HUDEP-2 (cell line): ENCODE measurements at regions not wholly inside any gene's neighbourhood (a gene's known extent, or its start where the extent isn't known, plus 50 kb on each side); places are given as distances from the start of the nearest gene placed in this dataset.

Experiments used
- DNase-seq, 76 experiments: peaks; one replicate each; lab custom pipeline; 2025; ENCODE audit not compliant: unreplicated experiment in 76 of 76; lab: John Stamatoyannopoulos, UW

DNA sequence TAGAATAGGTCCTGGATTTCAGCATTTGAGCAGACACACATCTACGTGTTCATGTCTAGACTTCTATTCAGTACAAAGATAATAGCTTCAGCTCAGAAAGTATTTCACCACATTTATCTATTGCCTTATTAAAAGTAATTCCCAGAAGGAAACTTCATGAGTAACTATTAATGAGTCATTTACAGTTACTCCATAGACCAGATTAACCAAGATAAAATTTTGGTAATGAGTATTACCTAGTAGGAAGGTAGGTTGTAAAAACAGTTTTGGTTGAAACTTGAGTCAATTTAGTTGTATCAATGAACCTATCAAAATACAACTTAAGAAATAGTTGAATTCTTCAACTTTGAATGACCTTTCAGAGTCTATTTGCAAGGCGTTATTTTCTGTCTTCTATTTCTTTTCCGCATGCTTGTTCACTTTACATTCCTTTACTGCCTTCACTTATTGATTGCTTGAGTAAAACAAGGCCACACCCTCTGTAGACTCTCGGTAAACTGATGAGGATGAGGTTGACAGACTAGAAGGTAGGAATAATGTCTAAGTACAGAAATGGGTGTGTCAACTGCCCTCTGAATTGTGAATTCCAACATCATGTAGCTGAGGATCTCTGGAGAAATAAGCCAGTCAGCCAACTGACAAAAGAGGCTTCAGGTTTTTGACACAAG, 1165.6 kb upstream of the ZEB2 start:
- DNase-seq: no peak

- DNase-seq: no peak
Measured at GRCh38 chr2:145682546-145683157, 1162.7 kb upstream of the ZEB2 start.

DNA sequence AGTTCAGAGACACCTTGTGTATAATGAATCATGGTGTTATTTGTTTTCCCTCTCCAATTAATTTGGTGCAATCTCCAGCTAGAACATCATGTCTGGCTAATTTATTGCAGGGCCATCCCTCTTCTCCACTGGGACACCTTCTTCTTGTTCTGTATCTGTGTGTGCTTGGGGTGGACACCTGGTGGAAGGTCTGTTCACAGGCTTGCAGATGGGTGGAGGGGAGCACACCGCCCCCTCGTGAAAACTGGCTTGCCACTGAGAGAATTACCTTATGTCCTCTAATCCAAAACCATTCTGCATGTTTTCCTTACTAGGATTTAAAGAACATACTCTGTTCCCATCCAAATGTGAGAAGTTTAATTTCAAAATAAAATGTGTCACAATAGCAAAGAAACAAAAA, 1160.4 kb upstream of the ZEB2 start:
- DNase-seq: no peak

DNA sequence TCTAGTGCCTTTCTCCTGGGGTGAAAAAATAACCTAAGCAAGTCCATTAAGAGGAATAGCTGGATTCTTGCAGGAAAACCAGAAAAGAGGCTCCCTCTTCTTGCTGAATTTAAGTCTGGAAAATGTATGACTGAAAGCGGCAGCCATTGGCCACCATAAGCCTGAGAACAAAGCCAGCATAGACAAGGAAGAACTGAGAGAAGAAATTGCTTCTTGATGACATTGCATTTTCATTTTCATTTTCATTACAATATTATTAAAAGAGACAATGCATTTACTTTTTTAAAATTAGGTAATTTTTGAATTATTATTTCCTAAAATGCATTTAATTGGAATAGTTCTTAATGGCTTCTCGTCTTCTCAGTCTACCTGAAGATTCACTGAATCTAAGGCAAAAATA, 1157.5 kb upstream of the ZEB2 start:
- DNase-seq: no peak

- no peak for DNase-seq
Measured at GRCh38 chr2:145674705-145675104, 1154.8 kb upstream of the ZEB2 start.

DNA sequence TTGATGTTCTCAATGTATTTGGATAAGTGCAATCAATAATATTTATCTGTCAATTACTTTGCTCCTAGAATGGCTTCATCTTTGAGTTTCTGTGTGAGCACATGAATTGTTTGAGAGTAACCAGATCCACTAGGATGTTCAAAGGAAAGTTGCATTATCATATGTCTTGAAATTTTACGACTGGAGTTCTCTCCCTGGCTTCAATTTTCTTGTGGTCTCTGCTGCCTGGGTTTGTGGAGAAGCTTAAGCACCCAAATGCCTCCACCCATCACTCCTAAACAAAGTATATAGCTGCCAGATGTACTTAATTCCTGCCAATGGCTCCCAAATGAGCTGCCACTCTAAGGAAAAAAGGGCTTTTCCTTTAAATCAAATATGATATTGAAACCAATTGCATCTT, 1149.4 kb upstream of the ZEB2 start:
- no peak for DNase-seq

GRCh38 chr2:145666552-145666951, 1146.6 kb upstream of the ZEB2 start:
- DNase-seq: no peak

- DNase-seq: no peak
Measured at GRCh38 chr2:145657265-145657664, 1137.3 kb upstream of the ZEB2 start.

DNA sequence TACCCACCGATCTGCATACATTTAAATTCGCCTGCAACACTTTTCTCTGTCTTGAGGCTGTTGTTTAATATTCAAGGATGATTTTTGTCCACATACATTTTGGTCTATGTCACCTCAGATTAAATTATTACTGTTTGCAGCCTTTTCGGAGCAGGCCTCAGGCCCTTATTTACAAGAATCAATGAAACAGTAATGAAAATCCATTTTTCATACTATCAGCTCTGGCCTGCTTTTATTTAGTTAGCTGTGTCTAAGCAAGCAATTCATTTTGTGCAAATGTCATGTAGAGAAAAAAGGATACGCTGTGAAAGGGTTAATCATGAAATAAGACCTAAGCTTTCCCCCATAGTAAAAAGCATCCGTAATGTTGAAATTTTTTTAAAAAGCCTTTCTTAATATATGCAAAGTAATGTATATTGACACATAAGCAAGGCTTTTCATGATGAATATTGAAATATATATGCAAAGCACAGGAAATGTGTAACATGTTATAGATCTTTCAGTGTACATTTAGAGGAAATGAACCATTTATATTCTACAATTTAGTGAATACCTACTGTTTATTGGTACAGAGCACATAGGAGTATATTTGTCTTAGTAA, 1135.3 kb upstream of the ZEB2 start:
- no peak for DNase-seq

GRCh38 chr2:145654746-145655145, 1134.8 kb upstream of the ZEB2 start:
- DNase-seq: no peak

DNA sequence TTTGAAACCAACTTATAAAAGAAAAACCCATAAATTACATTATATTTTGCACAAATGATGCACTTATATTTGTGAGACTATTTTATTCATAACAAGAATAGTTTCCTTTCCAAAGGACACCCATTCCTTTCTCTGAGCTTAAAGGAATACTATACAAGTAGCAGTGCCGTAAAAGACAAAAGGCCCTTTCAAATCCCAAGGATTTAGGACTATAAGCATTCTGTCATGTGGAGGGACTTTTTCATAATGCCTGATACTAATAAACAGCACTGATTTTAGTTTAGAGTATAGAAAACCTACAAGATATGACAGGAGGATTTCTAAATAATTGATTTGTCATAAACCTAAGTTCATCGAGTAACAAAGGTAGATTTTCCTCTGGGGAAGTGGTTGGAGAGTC, 1134.2 kb upstream of the ZEB2 start:
- DNase-seq: no peak

DNA sequence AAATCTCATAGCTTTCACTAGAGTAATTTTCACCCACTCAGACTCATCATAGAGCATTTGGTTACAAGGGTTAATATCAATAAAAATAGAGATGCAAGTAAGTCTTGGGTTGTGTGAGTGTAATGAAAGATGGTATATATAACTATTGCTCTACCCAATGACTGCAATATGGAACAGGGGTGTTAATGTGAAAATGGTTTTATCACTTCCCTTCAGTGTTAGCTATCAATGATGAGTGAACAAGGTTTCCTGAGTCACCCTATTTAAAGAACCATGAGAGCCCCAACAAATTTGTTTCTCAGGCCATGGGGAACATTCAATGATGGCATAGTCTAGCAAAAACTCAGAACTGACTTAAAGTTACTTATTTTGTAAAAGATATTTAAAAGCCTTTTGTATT, 1133.6 kb upstream of the ZEB2 start:
- DNase-seq: no peak

DNA sequence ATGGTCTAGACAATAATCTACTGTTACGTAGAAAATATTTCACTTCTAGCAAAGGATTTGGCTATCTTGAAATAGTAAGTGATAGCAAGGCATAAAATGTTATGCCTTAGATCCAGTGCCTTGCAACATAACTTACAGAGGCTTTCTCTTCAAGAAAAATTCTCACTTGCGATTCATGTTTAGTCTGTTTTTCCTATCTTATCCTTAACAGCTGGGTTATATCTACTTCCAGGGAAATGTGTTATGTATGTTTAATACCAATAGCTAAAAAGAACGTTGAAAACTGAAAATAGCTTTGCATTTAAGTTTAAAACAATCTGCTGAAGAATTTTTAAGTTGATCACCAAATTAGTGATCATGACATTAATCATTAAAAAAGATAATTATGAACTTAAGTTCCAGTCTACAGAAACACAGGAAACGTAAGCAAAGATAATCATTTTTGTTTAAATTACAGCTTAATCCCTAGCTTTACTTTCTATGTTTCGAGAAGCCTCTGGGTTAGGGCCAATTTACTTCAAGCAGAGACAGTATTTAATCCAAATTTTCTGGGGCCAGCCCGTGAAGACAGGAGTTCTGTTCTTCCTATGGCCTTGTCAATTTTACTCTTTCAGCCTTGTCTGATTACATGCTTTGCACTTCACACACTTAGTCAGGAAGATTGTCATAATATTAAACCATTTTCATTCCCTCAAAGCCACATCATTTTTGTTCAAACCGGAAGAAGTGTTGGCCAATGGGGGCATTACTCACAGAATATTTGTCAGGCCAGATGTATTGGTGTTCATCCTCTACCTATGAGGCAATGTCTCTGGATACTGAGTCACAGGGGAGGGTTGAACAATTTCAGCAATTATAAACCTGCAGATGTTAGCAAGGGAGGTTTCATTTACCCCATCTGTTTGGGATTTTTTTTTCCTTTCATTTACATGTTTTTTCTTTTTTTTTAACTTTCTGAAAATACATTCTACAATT, 1132.9 kb upstream of the ZEB2 start:
- DNase-seq: no peak

DNA sequence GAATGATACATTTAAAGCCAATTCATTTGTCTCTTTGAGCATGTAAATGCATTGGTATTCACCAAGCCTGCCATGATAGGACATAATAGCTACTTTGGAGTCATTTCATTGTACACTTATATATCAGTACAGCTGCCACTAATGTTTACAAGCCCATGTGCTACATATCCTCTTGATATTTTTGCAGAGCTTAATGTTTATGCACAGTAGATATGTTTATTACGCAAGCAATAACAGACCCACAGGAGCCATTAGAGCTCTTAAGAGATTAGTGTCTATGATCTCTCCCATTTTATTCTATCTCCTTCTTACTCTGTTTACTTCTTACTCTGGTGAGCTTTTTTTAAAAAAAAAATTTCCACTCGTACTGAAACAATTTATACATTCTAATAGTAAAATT, 1132.1 kb upstream of the ZEB2 start:
- no peak for DNase-seq

DNA sequence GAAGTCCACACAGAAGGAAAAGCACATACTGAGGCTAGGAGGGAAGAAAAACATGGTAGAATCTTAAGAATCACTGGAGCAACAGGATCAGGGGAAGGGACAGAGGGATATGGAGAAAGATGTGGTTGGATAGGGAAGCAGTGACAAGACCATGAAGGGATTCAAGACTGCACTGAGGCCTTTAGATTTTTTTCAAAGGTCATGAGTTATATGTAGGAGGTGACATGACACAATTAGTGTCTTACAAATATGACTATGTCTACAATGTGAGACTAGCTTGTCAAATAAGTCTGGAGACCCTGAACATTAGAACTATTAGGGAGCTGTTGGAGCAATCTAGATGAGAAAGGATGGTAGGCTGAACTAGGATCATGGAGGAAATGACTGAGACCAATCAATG, 1130.3 kb upstream of the ZEB2 start:
- DNase-seq: no peak

DNA sequence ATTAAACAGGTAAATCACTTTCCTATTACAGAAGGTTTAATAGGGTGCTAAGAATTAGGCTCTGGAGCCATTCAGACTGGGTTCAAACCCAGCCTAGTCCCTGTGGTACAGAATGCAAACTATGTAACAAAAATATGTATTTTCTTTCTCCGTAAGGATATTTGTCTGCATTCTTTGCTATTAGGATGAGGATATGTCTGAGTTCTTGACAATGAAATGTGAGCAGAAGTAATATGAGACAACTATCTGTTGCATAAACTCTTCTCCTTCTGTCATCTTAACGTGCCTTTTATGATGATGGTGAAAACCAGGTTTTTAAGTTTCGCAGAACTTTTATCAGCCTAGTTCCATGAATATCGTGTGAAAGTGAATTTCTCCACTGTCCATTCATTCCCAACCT, 1129.1 kb upstream of the ZEB2 start:
- no peak for DNase-seq

DNA sequence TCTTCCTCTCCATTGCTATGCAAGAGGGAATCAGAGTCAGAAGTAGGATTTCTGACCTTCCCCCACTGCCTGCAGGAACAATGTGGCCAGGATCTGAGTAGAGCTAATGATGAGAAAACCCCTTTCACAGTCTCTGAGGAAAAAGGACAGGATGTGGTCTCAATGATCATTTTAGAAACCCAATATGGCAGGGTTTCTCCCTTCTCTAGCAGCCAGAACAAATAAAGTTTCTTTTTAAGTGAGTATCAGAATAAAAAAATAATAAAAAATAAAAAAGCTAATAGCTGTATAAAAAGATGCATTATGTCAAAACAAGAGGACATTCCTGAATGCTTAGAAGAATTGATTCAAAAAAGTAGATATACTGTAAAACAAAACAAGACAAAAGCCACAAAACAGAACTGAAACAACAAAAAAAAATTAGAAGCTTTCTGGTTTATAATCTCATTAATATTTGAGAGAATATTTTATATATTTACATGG, 1124.9 kb upstream of the ZEB2 start:
- no peak for DNase-seq

DNA sequence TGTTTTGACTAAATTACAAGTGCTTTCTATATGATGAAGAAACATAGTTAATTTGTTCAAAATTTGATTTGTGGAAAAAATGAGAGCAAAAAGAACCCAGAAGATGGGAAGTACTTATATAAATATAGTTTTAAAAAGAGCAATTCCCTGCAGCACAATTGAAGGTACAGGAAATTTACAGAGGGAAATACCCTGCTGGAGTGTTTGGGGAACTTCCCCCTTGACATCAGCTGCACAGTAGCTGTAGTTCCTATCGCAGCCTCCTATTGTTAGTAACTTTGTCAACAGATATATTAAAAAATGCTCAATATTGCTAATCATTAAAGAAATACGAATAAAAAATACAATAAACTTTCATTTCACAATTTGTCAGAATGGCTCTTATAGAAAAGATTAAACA, 1118.8 kb upstream of the ZEB2 start:
- no peak for DNase-seq

- no peak for DNase-seq
Measured at GRCh38 chr2:145635706-145636427, 1115.9 kb upstream of the ZEB2 start.

DNA sequence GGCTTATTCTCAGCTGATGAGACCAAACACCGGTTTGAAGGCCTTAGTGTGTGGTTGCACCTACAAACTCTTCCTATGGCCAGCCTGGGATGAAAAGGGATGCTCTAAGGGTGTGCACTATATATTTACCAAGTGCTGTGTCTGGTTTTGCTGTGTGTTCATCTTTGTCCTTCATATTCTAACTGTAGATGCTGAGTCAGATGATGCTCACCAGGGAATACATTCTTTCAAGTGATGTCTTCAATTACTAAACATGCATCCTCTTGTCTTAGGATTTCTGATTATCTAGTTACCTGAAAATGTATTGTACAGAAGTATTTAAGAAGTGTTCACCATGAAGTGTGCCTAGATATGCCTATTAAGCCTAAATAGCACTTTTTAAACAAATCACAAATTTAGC, 1111.6 kb upstream of the ZEB2 start:
- no peak for DNase-seq

GRCh38 chr2:145626301-145626700, 1106.4 kb upstream of the ZEB2 start:
- no peak for DNase-seq
